K562 (cell line): ENCODE measurements at regions not wholly inside any gene's neighbourhood (a gene's known extent, or its start where the extent isn't known, plus 50 kb on each side); places are given as distances from the start of the nearest gene placed in this dataset.

Experiments used
- CBX5 ChIP-seq: IDR thresholded peaks from 2 replicates; pipeline ENCODE4 v1.6.1; 2014; ENCODE audit warnings: low read depth, borderline replicate concordance
- PTTG1 ChIP-seq: fragments of 450-650 bp; IDR thresholded peaks from 2 replicates; pipeline ENCODE4 v1.6.1; 2016; ENCODE audit warnings: low read depth, mild to moderate bottlenecking, missing genetic modification characterization, missing compliant biosample characterization
- SREBF1 ChIP-seq: fragments of 150-350 bp; IDR thresholded peaks from 2 replicates; pipeline ENCODE4 v1.6.1; 2014; ENCODE audit warnings: antibody characterized with exemption, low read depth, low read length, borderline replicate concordance

GRCh38 chr15:95556225-95556624, 774.3 kb upstream of the NR2F2 start:
- TF ChIP-seq SREBF1 = no peak
- TF ChIP-seq PTTG1 (tag) = no peak
- TF ChIP-seq CBX5 = no peak
